AG04449 (cell line): ENCODE measurements at regions not wholly inside any gene's neighbourhood (a gene's known extent, or its start where the extent isn't known, plus 50 kb on each side); places are given as distances from the start of the nearest gene placed in this dataset.

Source experiments
- CTCF ChIA-PET: fragments of 350-600 bp; formaldehyde crosslinking; extraction: SDS; loops from one replicate; lab custom pipeline; 2021; ENCODE audit warnings: antibody characterized with exemption; lab: Yijun Ruan, JAX
- POLR2A ChIA-PET: fragments of 400-600, 350-600 bp; formaldehyde crosslinking; extraction: SDS; loops from one replicate; lab custom pipeline; 2020; ENCODE audit warnings: antibody characterized with exemption, inconsistent platforms; lab: Yijun Ruan, JAX
- DNase-seq: peaks from one replicate; pipeline ENCODE4 v3.0.0-alpha.2; 2010; ENCODE audit warnings: low read depth, low spot score
- H3K4me3 ChIP-seq: 2 replicates; pipeline ENCODE4 v1.5.1; 2011; ENCODE audit warnings: low read depth, mild to moderate bottlenecking, control low read depth, low read length
- CTCF ChIP-seq: IDR thresholded peaks from one replicate; pipeline ENCODE4 v1.5.1; 2011; ENCODE audit warnings: mild to moderate bottlenecking, moderate library complexity, low read length, control low read depth, inconsistent platforms; ENCODE audit not compliant: insufficient read depth; ENCODE audit errors: missing control alignments

- no peak for TF ChIP-seq CTCF
- H3K4me3 ChIP-seq, result no peak overlapping the region
- DNase-seq, result no peak
- POLR2A ChIA-PET, result no interaction called here
- CTCF ChIA-PET, result no interaction called here
These were observed 125.8 kb upstream of the SLC44A3 start for GRCh38 chr1:94694226-94694915.

GRCh38 chr1:94693435-94693834 is 126.7 kb upstream of the SLC44A3 start:
- ChIA-PET POLR2A (no interaction called here), CTCF (interaction anchor here (1.6 kb wide), 1 partner anchor 10 kb away, joined by 4 read pairs; no protein-coding TSS in a partner anchor)
- no peak for DNase-seq
- TF ChIP-seq CTCF, result no peak
- no peak overlapping the region for H3K4me3 ChIP-seq

GRCh38 chr1:94693029-94693428 is 127.1 kb upstream of the SLC44A3 start:
- no peak for TF ChIP-seq CTCF
- DNase-seq, result no peak
- ChIA-PET POLR2A (no interaction called here), CTCF (interaction anchor here (1.5 to 1.6 kb wide), 2 partner anchors 10 to 12 kb away, joined by 3 to 4 read pairs; no protein-coding TSS in a partner anchor)
- no peak overlapping the region for H3K4me3 ChIP-seq

DNA sequence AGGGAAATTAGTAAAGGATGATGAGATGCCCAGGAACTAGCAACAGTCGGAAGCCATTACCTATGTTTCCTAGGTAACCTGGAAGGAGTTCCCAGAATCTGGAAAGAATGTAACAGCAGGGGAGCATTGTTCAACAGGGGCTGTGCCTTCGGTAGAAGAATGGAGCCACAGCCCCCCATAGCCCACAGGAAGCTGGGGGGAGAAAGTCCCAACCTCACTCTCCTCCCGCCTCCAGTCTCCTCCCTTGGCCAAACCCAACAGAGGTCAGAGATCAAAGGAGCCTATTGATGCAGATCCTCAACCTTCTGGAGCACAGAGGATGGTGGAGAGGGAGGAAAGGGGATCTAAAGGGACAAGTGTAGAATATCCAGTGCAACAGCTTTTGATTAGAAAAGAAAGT is 131.5 kb upstream of the SLC44A3 start:
- ChIA-PET POLR2A (no interaction called here), CTCF (no interaction called here)
- no peak overlapping the region for H3K4me3 ChIP-seq
- DNase-seq, result no peak
- no peak for TF ChIP-seq CTCF

DNA sequence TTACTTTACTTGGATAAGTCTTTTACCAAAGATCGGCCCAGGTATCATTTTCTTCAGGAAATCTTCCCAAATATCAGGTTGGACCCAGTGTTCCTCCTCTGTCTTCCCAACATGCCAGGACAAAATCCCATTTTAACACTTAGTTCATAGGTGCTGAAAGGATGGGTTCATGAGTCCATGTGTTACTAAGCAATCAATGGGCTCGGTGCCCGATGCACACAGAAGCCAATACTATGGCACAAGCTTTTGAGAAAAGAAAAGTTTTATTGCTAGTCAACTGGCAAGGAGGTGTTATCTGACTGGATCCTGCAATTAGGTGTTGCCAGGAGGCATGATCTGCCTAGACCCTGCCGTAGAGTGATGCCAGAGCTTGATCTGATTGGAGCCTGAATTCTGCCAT is 133.3 kb upstream of the SLC44A3 start:
- no peak for TF ChIP-seq CTCF
- no peak for DNase-seq
- CTCF ChIA-PET, result interaction anchor here (0.6 to 1.6 kb wide), 3 partner anchors 9 to 12 kb away, joined by 3 to 8 read pairs (median 4); no protein-coding TSS in a partner anchor
- H3K4me3 ChIP-seq, result no peak overlapping the region
- POLR2A ChIA-PET, result no interaction called here

- ChIA-PET POLR2A (interaction anchor here (1.0 kb wide), 1 partner anchor 18 kb away, joined by 3 read pairs; no protein-coding TSS in a partner anchor), CTCF (interaction anchor here (1.0 to 1.4 kb wide), 2 partner anchors 144 to 359 kb away, joined by 3 read pairs; no protein-coding TSS in a partner anchor)
- no peak for TF ChIP-seq CTCF
These were observed 135.4 kb upstream of the SLC44A3 start for GRCh38 chr1:94684690-94685250.

More at GRCh38 chr1:94684690-94685250, 135.4 kb upstream of the SLC44A3 start:
- H3K4me3 ChIP-seq, result no peak overlapping the region
- DNase-seq, result no peak
